HG03342 (cell line): ENCODE measurements at regions not wholly inside any gene's neighbourhood (a gene's known extent, or its start where the extent isn't known, plus 50 kb on each side); places are given as distances from the start of the nearest gene placed in this dataset.

Source experiments
- ATAC-seq: cut with Tn5 transposase; IDR thresholded peaks from one replicate; pipeline ENCODE4 v1.9.1; 2021; ENCODE audit warnings: mild to moderate bottlenecking, moderate library complexity; ENCODE audit not compliant: unreplicated experiment

DNA sequence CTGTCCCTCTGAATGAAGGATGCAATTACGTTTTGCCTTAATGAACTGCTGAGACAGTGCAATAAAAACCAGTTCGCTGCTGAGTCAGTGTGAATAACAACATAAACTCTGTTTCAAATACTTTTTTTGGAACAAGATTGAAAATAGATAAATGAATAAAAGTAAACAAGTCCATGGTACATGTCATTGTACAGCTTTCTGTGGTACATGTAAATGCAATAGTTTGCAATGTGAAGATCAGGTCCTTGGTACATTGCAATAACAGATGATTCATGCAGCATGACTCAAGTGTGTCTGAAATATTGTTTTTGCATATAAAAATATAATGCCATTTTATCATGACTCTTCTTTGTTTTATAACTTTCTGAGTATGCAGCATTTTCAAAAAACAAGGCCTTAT lies 193.4 kb upstream of the PACRGL start:
- no peak for ATAC-seq

DNA sequence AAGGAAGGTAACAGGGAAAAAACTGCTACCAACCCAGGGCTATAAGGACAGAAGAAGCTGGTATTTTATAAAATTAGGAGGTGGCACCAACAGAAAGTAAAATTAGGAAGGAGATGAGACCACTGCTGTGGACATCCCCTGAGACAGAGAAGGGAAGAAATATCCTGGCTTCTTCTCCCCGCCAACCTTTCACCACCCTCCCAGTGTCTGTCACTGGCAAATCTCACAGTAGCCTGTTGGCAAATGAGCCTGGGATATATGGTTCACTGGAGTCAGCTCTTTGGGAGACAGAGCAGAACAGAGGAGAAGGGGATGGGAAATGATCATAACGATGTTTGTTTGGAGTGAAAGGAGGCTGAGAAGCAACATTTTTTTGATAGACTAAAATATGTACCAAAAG lies 190.9 kb upstream of the PACRGL start:
- no peak for ATAC-seq

DNA sequence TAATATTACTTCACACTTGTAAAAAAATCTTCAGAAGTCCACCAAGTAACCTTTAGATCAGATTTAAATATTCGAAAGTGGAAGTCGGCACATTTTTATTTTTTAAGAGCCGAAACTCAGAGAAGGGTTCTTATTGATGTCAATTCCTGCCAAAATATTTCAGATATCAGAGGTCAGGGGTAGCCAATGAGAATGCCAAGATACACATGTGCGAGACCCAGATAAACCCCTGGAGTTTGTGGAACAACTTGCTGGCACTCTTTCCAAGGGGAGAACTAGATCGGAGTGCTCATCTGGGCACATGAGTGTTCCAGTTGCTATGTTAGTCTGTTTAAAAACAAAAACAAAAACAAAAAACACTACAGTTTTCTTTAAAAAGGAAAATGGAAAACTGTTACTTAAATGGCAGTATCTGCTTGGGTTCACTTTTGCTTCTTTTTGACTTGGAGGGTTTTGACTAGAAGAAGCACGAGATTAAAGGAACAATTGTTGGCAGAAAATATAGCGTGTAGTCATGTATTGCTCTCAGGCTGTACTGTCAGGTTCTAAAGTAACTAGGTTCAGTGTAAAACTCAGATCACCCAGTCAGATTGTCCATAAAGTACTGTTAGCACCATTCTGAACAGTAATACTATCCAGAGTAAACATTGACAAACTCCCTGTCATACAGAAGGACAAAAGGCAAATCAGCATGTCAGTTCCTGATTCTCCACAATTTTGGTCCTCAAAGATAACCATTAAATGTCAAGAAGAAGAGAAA lies 188.0 kb upstream of the PACRGL start:
- ATAC-seq: no peak

DNA sequence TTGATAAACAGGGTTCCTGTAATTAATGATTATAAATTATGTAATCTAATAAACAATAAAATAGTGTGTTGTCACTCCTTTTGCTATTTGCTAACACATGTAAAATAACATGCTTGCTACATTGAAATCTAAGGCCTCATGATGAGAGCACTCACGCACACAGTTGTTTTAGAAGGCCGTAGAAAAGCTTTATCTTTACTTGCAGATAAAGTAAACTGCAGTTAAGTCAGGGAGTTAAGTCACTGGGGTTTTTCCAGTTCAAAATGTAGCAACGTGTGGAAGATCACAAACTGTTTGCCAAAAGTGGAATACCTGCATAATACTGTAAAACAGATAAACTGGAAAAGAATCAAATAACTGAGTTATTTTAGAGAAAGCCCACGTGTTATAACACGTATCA lies 187.3 kb upstream of the PACRGL start:
- ATAC-seq: no peak

DNA sequence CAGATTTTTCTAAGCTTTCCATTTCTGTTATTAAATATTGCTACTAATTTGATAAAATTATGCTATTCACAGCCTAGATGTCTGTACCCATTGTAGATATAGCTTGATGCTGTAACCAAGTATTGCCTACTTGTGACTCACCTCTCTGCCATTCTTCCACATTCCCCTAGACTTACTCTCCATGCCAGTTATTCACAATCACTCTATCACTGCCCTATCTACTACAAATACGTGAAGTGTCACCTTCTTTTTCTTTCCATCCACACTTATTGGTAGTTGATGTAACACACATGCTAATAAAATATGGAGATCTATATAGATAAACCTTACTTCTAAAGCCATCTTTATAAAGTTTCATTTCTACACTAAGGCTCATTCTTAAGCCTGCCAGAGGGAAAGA lies 179.4 kb upstream of the PACRGL start:
- no peak for ATAC-seq

DNA sequence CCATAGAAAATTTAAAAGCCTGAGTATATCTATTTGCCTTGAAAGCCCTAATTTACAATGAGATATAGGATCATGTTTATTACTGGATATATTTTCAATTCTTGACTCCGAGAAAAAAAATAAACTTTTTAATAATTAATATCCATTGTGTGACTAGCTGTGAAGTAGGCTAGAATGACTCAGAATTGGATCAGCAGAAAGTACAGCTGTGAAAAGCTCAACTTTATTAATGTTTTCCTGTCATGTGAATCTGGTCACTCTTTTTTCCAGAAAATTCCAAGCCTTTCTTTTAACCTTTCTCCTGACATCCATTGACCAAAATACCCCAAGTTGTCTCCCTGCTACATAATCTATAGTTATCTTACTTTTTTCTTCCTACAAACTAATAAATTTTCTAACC lies 171.8 kb upstream of the PACRGL start:
- no peak for ATAC-seq

DNA sequence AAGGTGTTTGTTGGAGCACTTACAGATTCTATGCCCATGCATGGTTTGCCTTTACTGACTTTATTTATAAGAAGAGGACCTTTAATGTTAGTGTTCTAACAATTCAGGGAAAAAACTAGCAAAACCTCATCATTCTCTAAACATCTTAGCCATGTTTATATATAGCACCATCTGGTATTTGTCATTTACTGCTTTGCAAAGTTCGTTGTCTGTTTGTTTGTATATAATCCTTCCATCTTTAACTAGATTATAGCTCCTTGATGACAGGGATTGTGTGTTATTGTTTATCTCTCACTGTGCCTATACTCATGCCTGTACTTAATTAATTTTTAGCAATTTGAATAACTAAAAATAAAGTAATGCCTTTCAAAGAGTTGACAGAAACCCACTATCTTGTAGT lies 170.6 kb upstream of the PACRGL start:
- no peak for ATAC-seq

DNA sequence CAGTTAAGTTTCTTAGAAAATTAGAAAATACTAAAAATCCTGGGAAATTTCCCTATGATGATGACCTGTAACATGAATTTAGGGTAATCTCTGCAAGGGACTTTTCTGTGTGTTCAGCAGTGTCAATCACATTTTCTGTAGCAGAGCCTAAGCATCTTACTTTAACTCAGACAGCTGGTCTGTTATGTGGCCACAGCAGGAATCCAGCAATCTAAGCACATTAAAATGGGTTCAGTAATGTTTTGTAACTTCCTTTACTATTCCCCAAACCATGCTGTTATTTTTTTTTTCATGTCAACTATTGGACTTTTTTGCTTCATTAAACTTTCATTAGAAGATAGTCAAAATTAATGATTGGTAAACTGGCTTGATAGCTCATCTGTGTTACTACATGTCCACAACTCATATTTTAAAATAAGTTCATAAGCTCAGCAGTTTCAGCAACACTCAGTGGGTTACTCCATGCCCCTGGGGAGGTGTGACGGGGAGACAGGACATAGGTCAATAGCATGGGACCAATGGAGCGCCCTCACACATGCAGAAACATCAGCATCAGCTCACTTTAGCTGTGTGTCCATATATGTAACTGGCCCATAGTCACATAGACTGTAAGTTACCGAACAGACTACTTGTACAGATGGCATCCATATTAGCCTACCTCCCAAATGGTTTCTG lies 168.0 kb upstream of the PACRGL start:
- no peak for ATAC-seq

DNA sequence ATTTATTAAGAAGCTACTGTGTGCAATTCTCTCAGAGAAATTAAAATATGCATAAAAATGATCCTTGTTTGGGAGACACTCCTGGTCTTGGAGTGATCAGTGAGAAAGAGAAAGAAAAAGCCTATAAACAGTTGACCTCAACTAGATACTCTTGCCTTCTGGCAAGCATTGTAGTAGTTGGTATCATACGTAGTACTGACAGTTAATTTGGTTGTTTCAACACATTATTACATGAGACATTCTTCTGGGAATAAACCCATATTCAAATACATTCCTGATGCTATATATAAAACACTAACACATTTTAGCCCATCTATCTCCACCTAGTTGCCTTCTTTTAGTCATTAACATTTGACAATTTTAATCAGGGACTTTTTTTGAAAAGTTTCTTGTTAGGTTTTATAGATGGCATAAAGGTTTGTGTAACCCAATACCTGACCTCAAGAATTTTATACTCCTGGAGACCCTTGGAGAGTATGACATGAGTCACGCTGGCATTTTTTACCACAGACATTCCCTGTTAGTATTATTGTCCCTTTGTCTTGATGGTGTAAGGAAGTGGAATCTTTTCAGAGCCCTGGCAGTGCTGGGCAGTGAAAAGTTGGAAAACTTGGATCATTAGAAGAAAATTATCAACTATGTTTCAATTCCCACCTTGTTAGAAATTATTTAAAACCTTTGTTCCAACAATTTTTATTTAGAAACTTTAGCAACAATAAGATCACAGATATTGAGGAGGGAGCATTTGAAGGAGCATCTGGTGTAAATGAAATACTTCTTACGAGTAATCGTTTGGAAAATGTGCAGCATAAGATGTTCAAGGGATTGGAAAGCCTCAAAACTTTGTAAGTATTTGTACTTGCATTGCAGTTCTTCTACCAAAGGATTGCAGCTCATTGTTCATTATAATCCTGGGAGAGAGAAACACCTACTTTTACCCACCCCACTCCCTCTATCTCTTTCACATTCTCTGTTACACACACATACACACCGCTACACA lies 167.1 kb upstream of the PACRGL start:
- ATAC-seq: no peak

DNA sequence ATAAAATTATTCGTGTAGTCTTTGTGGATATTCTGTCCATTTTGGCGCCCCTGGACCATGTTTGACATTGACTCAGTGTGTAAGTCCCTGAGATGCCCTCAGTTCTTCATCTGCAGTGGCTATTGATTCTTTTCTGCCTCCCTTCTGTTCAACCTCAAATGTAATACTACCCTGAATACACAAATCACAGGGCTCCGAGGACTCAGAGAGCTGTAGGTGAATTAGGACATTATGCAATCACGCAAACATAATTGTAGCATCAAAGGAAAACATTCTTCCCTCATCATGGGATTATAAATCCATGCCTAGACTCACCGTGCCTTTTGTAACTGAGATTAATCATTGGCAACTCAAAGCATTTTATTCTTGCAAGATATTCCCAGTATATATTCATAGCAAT lies 161.4 kb upstream of the PACRGL start:
- ATAC-seq: no peak

DNA sequence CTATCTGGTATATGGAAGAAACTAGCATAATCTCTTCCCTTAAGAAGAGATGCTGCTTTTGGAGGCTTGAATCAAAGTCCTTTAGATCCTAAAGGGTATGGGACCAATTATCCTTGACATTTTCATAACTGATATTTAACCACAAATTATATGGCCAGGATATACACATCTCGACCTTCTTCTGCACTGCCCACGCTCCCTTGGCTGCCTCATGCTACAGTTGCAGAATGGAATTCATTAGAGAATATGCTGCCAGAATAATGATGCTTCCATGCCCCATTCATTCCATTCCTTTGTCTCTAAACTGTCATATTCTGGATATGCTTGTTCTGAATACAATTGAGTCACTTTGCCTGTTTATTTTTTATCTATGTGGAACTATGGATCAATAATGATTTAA lies 157.1 kb upstream of the PACRGL start:
- ATAC-seq: no peak

DNA sequence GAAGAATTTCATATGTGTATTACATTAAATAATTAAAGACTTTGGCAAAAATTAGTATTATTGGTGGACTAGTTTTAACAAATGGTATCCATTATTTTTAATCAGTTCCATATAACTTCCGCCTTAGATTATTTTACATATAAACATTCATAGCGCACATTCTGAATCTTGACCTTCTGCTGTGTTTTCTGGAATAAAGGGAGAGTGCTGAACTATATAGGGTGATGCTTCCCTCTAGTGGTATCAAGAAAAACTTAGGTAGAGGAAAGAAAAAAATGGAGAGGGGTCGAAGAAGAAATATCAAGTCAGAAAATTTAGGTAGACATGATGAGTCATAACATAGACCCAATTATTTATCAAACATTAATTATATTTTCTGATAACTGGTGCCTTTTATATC lies 155.6 kb upstream of the PACRGL start:
- no peak for ATAC-seq

DNA sequence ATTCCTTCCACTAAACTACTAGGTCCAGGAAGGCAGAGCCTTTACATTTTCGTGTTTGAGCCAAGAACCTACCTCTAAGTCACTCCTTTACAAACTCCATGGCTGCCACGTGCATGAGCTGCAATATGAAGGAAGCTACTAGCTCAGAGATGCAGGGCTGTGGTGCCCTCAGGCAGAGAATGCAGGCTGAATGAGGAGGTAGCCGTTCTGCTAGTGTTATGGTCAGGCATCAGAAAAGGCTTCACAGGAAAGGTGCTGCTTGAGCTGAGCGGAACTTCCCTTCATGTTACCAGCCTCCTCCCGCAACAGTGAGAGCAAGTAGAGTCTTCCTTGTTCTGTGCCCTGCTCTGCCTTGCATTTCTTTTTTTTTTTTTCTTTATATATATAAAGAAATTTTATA lies 148.3 kb upstream of the PACRGL start:
- ATAC-seq: no peak

DNA sequence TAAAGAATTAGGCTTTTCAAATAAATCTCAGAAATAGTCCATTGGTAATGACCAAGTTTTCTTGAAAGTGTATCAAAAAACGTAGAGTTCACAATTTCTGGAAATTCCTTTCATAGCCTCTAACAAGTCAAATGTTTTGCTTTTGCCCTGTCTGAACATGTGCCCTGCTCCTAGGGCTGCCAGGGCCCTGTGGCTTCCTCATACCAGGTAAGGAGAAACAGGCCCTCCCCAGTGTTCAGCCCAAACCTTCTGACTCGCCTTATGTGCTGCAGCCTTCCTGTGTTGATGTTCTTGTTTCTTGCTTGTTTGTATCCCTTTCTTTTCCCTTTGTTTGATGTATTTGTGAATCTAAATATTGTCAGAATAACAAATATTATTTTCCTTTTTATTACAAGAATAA lies 146.1 kb upstream of the PACRGL start:
- ATAC-seq: no peak

DNA sequence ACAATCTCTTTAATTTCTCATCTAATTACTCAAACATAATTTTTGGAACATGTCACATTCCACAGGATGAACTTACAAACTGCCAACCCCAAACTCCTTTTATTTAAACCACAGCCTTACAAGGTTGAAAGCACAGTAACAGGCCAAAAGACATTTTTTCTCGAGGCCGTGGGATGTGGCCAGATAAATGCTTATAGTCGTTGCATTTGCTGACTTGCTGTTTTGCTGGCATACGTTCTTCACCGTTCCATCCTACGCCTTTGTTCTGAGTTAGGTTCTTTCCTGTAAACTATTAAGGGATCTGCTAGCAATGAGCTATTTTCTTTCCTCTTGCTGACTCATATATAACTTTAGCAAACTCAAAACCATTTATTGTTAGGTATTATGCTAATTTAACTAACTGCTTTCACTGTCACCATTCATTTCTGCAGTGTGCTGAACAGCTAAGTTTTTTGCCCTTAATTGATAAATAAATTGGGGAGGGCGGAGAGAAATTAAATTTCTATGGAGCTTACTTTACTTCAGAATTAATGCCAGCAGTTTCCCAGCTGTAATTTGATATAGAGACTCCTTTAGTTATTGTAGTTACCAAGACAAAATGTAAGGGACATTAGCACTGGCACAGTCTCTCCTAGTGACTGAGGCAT lies 135.1 kb upstream of the PACRGL start:
- ATAC-seq: no peak

DNA sequence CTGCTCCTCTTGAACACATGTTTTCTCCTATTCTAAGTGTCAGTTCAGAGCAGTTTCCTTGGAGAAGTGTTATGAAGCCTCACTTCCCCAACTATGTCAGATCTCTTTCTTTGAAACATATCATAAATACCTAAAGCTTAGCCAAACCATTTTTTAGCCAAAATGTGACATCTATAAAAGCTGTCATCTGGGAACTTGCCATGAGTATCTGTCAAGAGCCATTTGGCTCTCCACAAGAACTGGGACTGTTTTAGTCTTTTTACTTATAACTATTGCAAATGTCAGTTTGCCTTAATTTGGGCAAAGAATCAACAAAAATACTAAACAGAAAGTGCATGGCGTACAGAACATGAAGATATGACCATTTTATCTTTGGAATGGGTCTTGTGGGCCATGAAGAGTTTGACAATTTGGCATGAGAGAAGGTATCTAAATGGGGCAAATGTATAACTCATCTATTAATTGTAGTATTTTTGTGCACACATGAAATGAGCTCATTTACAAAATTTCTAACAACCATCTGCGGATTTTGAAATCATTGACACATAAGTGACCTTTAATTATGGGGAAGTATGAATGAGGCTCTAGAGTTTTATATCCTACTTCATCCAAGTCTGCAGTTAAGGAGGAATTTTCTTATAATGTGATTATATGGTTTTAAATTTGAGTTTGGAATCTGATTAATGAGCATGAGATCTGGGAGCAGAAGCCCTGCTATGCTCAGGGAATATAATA lies 129.1 kb upstream of the PACRGL start:
- no peak for ATAC-seq

DNA sequence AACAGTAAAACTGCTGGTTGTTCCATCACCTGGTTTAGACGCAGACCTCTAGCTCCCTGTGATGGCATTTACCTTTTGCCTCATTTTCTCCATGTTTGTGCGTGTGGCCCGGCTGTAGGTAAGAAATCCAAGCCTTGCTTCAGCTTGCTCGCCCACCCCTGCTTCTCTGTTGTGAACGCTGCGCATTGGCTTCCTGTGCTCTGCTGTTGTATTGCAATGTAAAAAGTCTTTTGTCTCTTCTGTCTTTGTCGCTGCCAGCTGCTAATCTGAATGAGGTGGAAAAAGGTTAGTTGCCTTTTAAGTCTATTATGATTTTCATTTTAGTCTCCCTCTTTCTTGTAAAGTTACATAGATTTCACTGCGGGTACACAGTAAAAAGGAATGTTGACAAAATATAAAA lies 127.3 kb upstream of the PACRGL start:
- ATAC-seq: no peak

DNA sequence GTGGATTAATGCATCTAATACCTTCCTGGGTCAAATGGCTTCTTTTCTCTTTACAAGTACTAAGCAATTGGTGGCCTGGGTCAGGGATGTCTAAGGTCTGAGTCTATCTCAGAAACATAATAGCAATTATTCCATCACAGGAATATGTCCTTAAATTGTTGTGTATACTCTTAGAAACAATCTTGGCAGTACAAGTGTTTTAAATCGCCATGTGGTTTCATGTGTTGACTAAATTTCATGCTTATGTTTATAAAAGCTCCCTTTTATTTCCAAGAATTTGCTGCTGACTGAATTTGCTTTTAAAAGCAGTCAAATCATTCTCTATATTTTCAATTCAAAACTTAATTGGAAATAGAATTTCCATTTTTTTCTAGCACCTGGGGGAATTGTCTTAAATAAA lies 125.3 kb upstream of the PACRGL start:
- no peak for ATAC-seq

DNA sequence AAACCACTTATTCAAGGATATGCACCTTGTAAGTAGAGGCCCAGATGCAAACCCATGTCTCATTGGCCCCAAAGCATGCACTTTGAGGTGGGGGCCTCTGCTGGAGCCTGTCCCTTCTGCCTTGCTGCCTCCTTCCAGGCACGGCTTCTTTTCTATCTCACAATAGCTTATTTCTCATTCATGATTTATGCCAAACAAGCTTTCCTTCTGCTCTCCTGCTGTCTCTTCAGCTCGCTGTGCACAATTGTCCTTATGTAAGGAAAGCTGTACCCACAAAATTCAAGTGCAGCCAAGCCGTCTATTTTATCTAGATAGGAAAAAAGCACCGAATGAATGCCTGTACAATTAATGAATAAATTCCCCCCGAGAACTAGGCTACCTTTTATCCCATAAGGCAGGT lies 124.8 kb upstream of the PACRGL start:
- no peak for ATAC-seq

DNA sequence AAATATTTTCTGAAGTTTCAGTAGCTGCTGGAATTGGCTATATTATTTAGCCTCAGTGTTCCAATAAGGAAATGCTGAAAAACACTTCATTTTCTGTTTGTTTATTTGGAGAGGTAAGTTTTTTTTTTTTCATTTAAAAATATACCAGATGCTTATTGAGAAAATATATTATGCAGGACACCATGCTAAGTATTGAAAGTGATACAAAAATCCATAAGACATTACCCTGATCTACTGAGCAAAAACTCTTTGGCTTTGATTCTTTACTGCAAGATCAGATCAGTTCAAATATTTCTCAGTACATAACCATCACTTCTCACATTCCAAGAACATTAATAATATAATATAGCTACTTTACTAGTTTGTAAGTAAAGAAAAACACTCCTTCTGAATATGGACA lies 123.4 kb upstream of the PACRGL start:
- no peak for ATAC-seq
